ENCODE measurements at regions not wholly inside any gene's neighbourhood (a gene's known extent, or its start where the extent isn't known, plus 50 kb on each side); places are given as distances from the start of the nearest gene placed in this dataset.

- TF ChIP-seq CTCF (IDR thresholded peaks at IDR 0.05; ENCODE audit: extremely low read depth in 1 of 2, insufficient read depth in 1 of 2, low read depth in 1 of 2, low read length in 2 of 2) = no peak
- no peak for TF ChIP-seq POLR2A (IDR thresholded peaks at IDR 0.05; ENCODE audit: low read depth, low read length)
- TF ChIP-seq MYC (IDR thresholded peaks at IDR 0.05; ENCODE audit: low read depth, low read length) = no peak
- no peak for TF ChIP-seq POLR2AphosphoS5 (IDR thresholded peaks at IDR 0.05; ENCODE audit: insufficient read depth, low read depth, low read length)
Measured at GRCh38 chr7:342681-343216, 52.8 kb downstream of the FOXL3 start.

Measured in endothelial cell of umbilical vein (primary cell).